ENCODE measurements at regions not wholly inside any gene's neighbourhood (a gene's known extent, or its start where the extent isn't known, plus 50 kb on each side); places are given as distances from the start of the nearest gene placed in this dataset.
"Not testable (repeated sequence)": the region's sequence is repeated elsewhere in the genome, so short reads cannot be mapped to it uniquely, and the experiment has no call there.

GRCh38 chr7:32816409-32816948, 75.1 kb downstream of the KBTBD2 start:
- not testable (repeated sequence) for H3K36me3 ChIP-seq, H3K4me1 ChIP-seq, H3K27ac ChIP-seq, H3K4me3 ChIP-seq, H4K20me1 ChIP-seq, H3K27me3 ChIP-seq, H3K9ac ChIP-seq, H3K4me2 ChIP-seq, H3K9me3 ChIP-seq

- H3K9me3 ChIP-seq, H3K4me1 ChIP-seq, H3K27me3 ChIP-seq, H3K4me3 ChIP-seq, H4K20me1 ChIP-seq, H3K36me3 ChIP-seq, H3K27ac ChIP-seq, H3K9ac ChIP-seq, H3K4me2 ChIP-seq: not testable (repeated sequence)
Measured at GRCh38 chr7:32814779-32815178, 76.8 kb downstream of the KBTBD2 start.

- Histone ChIP-seq H3K4me2 (no peak overlapping the region), H3K4me1 (no peaks in the 10 kb centered on the region), H3K9ac (no peak overlapping the region), H3K36me3 (no peaks in the 10 kb centered on the region), H3K27me3 (no peaks in the 10 kb centered on the region), H3K4me3 (no peak overlapping the region), H3K9me3 (no peaks in the 10 kb centered on the region), H4K20me1 (no peaks in the 10 kb centered on the region), H3K27ac (no peak overlapping the region)
- TF ChIP-seq Cebpa-rat (IDR thresholded peaks at IDR 0.05), result no peak
Measured at GRCh38 chr7:32809871-32810270, 81.7 kb downstream of the KBTBD2 start.

GRCh38 chr7:32809347-32809746, 82.2 kb downstream of the KBTBD2 start:
- Histone ChIP-seq H3K36me3 (no peaks in the 10 kb centered on the region), H3K4me3 (no peak overlapping the region), H3K9me3 (no peaks in the 10 kb centered on the region), H3K4me2 (no peak overlapping the region), H3K27me3 (no peaks in the 10 kb centered on the region), H3K27ac (no peak overlapping the region), H4K20me1 (no peaks in the 10 kb centered on the region), H3K9ac (no peak overlapping the region), H3K4me1 (no peaks in the 10 kb centered on the region)
- no peak for TF ChIP-seq Cebpa-rat (IDR thresholded peaks at IDR 0.05)

GRCh38 chr7:32803406-32804141, 88.0 kb downstream of the KBTBD2 start:
- TF ChIP-seq Cebpa-rat (IDR thresholded peaks at IDR 0.05), result no peak
- H3K9me3 ChIP-seq, result peaks cover 24% of the 10 kb centered on the region

GRCh38 chr7:32802305-32802910, 89.2 kb downstream of the KBTBD2 start:
- Histone ChIP-seq H3K27ac (no peak overlapping the region), H3K9ac (no peak overlapping the region), H3K27me3 (no peaks in the 10 kb centered on the region), H3K4me3 (no peak overlapping the region), H3K36me3 (no peaks in the 10 kb centered on the region), H3K4me2 (no peak overlapping the region), H4K20me1 (no peaks in the 10 kb centered on the region), H3K4me1 (no peaks in the 10 kb centered on the region), H3K9me3 (peaks cover 24% of the 10 kb centered on the region)
- no peak for TF ChIP-seq Cebpa-rat (IDR thresholded peaks at IDR 0.05)

More at GRCh38 chr7:32803406-32804141, 88.0 kb downstream of the KBTBD2 start:
- H3K27me3 ChIP-seq, result no peaks in the 10 kb centered on the region
- H3K36me3 ChIP-seq, result no peaks in the 10 kb centered on the region
- H3K4me1 ChIP-seq, result no peaks in the 10 kb centered on the region
- H3K4me2 ChIP-seq, result no peak overlapping the region
- H4K20me1 ChIP-seq, result no peaks in the 10 kb centered on the region
- no peak overlapping the region for H3K27ac ChIP-seq
- no peak overlapping the region for H3K4me3 ChIP-seq
- H3K9ac ChIP-seq, result no peak overlapping the region

GRCh38 chr7:32793053-32793452, 98.5 kb downstream of the KBTBD2 start:
- not testable (repeated sequence) for H3K9ac ChIP-seq, H3K4me2 ChIP-seq, H3K36me3 ChIP-seq, H4K20me1 ChIP-seq, H3K27me3 ChIP-seq, H3K27ac ChIP-seq, H3K4me1 ChIP-seq, H3K4me3 ChIP-seq, H3K9me3 ChIP-seq

GRCh38 chr7:32790766-32791430, 100.7 kb downstream of the KBTBD2 start:
- H3K9me3 ChIP-seq, H4K20me1 ChIP-seq, H3K4me2 ChIP-seq, H3K27me3 ChIP-seq, H3K4me3 ChIP-seq, H3K27ac ChIP-seq, H3K4me1 ChIP-seq, H3K9ac ChIP-seq, H3K36me3 ChIP-seq: not testable (repeated sequence)

GRCh38 chr7:32789266-32789665, 102.3 kb downstream of the KBTBD2 start:
- not testable (repeated sequence) for H3K9me3 ChIP-seq, H3K4me2 ChIP-seq, H3K9ac ChIP-seq, H3K4me3 ChIP-seq, H3K4me1 ChIP-seq, H3K27ac ChIP-seq, H3K36me3 ChIP-seq, H3K27me3 ChIP-seq, H4K20me1 ChIP-seq

- not testable (repeated sequence) for H3K27me3 ChIP-seq, H3K36me3 ChIP-seq, H3K4me1 ChIP-seq, H3K9ac ChIP-seq, H3K4me2 ChIP-seq, H4K20me1 ChIP-seq, H3K27ac ChIP-seq, H3K9me3 ChIP-seq, H3K4me3 ChIP-seq
Measured at GRCh38 chr7:32788174-32788573, 103.4 kb downstream of the KBTBD2 start.

- not testable (repeated sequence) for H3K27ac ChIP-seq, H3K36me3 ChIP-seq, H3K4me1 ChIP-seq, H3K4me3 ChIP-seq, H3K27me3 ChIP-seq, H3K9ac ChIP-seq, H4K20me1 ChIP-seq, H3K4me2 ChIP-seq
- peaks cover 11% of the 10 kb centered on the region; the same call in 1 of the 2 replicates for H3K9me3 ChIP-seq
Measured at GRCh38 chr7:32785365-32785944, 106.1 kb downstream of the KBTBD2 start.

GRCh38 chr7:32779895-32780294, 111.7 kb downstream of the KBTBD2 start:
- H3K9ac ChIP-seq, H3K27ac ChIP-seq, H3K4me3 ChIP-seq, H3K4me2 ChIP-seq, H3K27me3 ChIP-seq, H3K4me1 ChIP-seq, H4K20me1 ChIP-seq, H3K36me3 ChIP-seq: not testable (repeated sequence)
- H3K9me3 ChIP-seq, result peaks cover 11% of the 10 kb centered on the region; the same call in 1 of the 2 replicates
